Muscle layer of duodenum (tissue), 2 donors: ENCODE measurements at regions not wholly inside any gene's neighbourhood (a gene's known extent, or its start where the extent isn't known, plus 50 kb on each side); places are given as distances from the start of the nearest gene placed in this dataset.

Experiments
- H3K27ac ChIP-seq: one replicate; pipeline ENCODE4 v1.7.0; 2013; ENCODE audit warnings: mild to moderate bottlenecking, low read length
- H3K27me3 ChIP-seq: one replicate; pipeline ENCODE4 v1.7.0; 2013; ENCODE audit warnings: low read depth, mild to moderate bottlenecking, control low read depth, low read length
- H3K36me3 ChIP-seq, 2 donors: one replicate each; pipeline ENCODE4 v1.7.0; 2013; ENCODE audit warnings: low read length in 2 of 2, control low read depth in 1 of 2, mild to moderate bottlenecking in 1 of 2; ENCODE audit not compliant: insufficient read depth in 2 of 2, control insufficient read depth in 1 of 2
- H3K4me1 ChIP-seq, 2 donors: one replicate each; pipeline ENCODE4 v1.7.0; 2013; ENCODE audit warnings: low read length in 2 of 2, mild to moderate bottlenecking in 2 of 2, control low read depth in 1 of 2, moderate library complexity in 1 of 2; ENCODE audit not compliant: insufficient read depth in 2 of 2, control insufficient read depth in 1 of 2
- H3K4me3 ChIP-seq, 2 donors: one replicate each; pipeline ENCODE4 v1.7.0; 2013; ENCODE audit warnings: low read length in 2 of 2, low read depth in 1 of 2, mild to moderate bottlenecking in 1 of 2
- H3K9me3 ChIP-seq, 2 donors: one replicate each; pipeline ENCODE4 v1.7.0; 2013; ENCODE audit warnings: low read length in 2 of 2, control low read depth in 1 of 2, mild to moderate bottlenecking in 1 of 2; ENCODE audit not compliant: control insufficient read depth in 1 of 2
- donor health status: healthy.

DNA sequence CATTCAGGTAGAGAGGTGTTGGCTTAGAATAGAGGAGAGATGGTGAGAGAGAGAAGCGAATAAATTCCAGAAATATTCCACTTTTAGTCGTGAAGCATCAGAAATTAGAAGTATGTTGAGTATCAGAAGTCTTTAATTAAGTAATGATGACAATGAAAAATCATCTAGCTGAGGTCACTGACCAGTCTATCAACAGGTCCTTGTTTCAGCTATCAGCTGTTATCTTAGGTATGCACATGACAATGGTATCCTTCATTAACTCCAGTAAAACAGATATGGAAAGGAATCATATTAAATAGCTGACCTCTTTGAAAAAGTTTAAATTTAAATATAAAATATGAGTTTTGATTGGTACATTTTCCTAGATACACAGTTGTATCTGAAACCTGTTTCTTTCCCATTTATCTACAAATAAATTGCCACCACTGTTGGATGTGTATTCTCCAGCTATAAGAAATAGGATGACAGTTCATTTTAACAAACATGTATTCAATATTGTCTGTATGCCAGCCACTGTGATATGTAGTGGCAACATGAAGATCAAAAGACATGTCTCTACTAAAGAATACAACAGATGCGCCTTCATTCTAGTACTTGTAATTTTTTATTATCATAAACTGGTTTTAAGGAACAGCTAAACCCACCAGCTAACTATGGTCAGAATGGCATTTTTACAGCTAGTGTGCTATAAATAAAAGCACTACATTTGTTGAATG is 424.2 kb upstream of the DCN start:
- Histone ChIP-seq H3K4me1 (peaks cover 0 to 6% of the 10 kb centered on the region in 2 donors), H3K4me3 (no peak overlapping the region), H3K27ac (no peak overlapping the region)

GRCh38 chr12:91604897-91605296 is 422.3 kb upstream of the DCN start:
- H3K4me3 ChIP-seq = no peak overlapping the region
- H3K27ac ChIP-seq = no peak overlapping the region
- H3K27me3 ChIP-seq = no peaks in the 10 kb centered on the region
- H3K9me3 ChIP-seq = no peaks in the 10 kb centered on the region
- peaks cover 0 to 6% of the 10 kb centered on the region in 2 donors for H3K4me1 ChIP-seq
- H3K36me3 ChIP-seq = no peaks in the 10 kb centered on the region

More for the DNA sequence above, 424.2 kb upstream of the DCN start:
- no peaks in the 10 kb centered on the region for H3K9me3 ChIP-seq
- no peaks in the 10 kb centered on the region for H3K27me3 ChIP-seq
- H3K36me3 ChIP-seq = no peaks in the 10 kb centered on the region

GRCh38 chr12:91603060-91603459 is 420.4 kb upstream of the DCN start:
- Histone ChIP-seq H3K27ac (peak overlapping the region; percentile 24), H3K36me3 (no peaks in the 10 kb centered on the region), H3K4me3 (no peak overlapping the region), H3K4me1 (peaks cover 0 to 6% of the 10 kb centered on the region in 2 donors), H3K9me3 (no peaks in the 10 kb centered on the region), H3K27me3 (no peaks in the 10 kb centered on the region)

GRCh38 chr12:91601054-91601453 is 418.4 kb upstream of the DCN start:
- no peak overlapping the region for H3K27ac ChIP-seq
- no peaks in the 10 kb centered on the region for H3K27me3 ChIP-seq
- no peaks in the 10 kb centered on the region for H3K9me3 ChIP-seq
- peaks cover 0 to 6% of the 10 kb centered on the region in 2 donors for H3K4me1 ChIP-seq
- H3K36me3 ChIP-seq = no peaks in the 10 kb centered on the region
- H3K4me3 ChIP-seq = no peak overlapping the region

DNA sequence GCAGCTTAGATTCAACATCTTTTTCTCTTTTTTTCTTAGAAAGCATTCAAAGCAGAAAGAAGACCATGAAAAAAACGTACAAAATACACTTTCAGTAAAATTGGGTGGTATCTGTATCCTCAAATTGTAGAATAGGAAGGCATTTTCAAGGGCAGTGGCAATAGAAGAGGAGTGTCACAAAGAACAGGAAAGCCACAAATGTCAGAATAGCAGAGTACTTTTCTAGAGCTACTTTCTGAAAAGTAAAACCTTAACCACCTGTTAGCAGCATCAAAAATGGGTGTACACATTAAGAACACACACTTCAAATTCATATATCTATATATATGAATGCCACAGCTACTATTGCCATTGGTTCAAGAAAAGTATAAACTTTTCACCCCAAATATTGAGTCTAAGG is 412.1 kb upstream of the DCN start:
- H3K4me3 ChIP-seq = no peak overlapping the region
- no peaks in the 10 kb centered on the region for H3K27me3 ChIP-seq
- no peaks in the 10 kb centered on the region for H3K9me3 ChIP-seq
- H3K36me3 ChIP-seq = no peaks in the 10 kb centered on the region
- no peak overlapping the region for H3K27ac ChIP-seq
- no peaks in the 10 kb centered on the region for H3K4me1 ChIP-seq

- Histone ChIP-seq H3K4me3 (no peak overlapping the region), H3K27ac (no peak overlapping the region), H3K4me1 (no peaks in the 10 kb centered on the region), H3K36me3 (no peaks in the 10 kb centered on the region), H3K9me3 (no peaks in the 10 kb centered on the region), H3K27me3 (no peaks in the 10 kb centered on the region)
Observed at GRCh38 chr12:91591639-91591987, 409.0 kb upstream of the DCN start.

GRCh38 chr12:91590966-91591638 is 408.5 kb upstream of the DCN start:
- Histone ChIP-seq H3K4me1 (no peaks in the 10 kb centered on the region), H3K9me3 (no peaks in the 10 kb centered on the region), H3K27me3 (no peaks in the 10 kb centered on the region), H3K27ac (no peak overlapping the region), H3K4me3 (no peak overlapping the region), H3K36me3 (no peaks in the 10 kb centered on the region)

DNA sequence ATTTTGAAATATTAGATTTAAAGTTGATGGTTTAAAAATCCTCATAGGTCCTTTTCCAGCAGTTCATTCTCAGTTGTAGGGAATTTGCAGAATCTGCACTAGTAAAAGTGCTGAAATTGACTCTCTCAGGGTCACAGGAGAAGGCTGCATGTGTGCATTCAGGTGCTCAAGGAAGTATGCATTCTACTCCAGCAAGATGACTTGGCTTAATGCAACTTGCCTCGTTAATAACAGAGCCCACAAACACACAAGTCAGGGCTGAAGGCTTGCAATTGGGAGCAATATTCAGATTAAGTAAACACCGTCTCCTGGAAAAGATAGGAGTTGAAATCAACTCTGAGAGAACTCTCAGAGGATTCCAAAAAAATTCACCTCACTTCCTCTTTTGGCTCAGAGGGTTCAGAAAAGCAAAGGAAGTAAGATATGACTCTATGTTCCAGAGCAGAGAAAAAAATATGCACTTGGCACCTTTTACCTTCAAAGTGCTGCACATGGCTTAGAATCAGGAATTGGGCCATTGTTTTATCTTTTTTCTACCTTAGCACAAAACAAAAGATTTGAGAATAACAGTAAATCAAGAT is 406.3 kb upstream of the DCN start:
- Histone ChIP-seq H3K36me3 (no peaks in the 10 kb centered on the region), H3K9me3 (no peaks in the 10 kb centered on the region), H3K4me1 (no peaks in the 10 kb centered on the region), H3K27me3 (no peaks in the 10 kb centered on the region), H3K4me3 (no peak overlapping the region), H3K27ac (no peak overlapping the region)

- no peaks in the 10 kb centered on the region for H3K4me1 ChIP-seq
- no peaks in the 10 kb centered on the region for H3K36me3 ChIP-seq
- no peaks in the 10 kb centered on the region for H3K9me3 ChIP-seq
- H3K27ac ChIP-seq = no peak overlapping the region
- no peak overlapping the region for H3K4me3 ChIP-seq
- no peaks in the 10 kb centered on the region for H3K27me3 ChIP-seq
Observed at GRCh38 chr12:91586015-91586414, 403.4 kb upstream of the DCN start.

- no peaks in the 10 kb centered on the region for H3K27me3 ChIP-seq
- H3K4me1 ChIP-seq = peaks cover 0 to 5% of the 10 kb centered on the region in 2 donors
- H3K9me3 ChIP-seq = no peaks in the 10 kb centered on the region
Observed at GRCh38 chr12:91582811-91583210, 400.2 kb upstream of the DCN start.

GRCh38 chr12:91579516-91580263 is 397.1 kb upstream of the DCN start:
- Histone ChIP-seq H3K27me3 (no peaks in the 10 kb centered on the region), H3K4me3 (no peak overlapping the region), H3K27ac (peak overlapping the region; percentile 12), H3K9me3 (no peaks in the 10 kb centered on the region), H3K36me3 (no peaks in the 10 kb centered on the region), H3K4me1 (peaks cover 0 to 5% of the 10 kb centered on the region in 2 donors)

More at GRCh38 chr12:91582811-91583210, 400.2 kb upstream of the DCN start:
- H3K36me3 ChIP-seq = no peaks in the 10 kb centered on the region
- H3K4me3 ChIP-seq = no peak overlapping the region
- H3K27ac ChIP-seq = no peak overlapping the region
